ENCODE measurements at regions not wholly inside any gene's neighbourhood (a gene's known extent, or its start where the extent isn't known, plus 50 kb on each side); places are given as distances from the start of the nearest gene placed in this dataset.

- TF ChIP-seq CTCF (conservative IDR thresholded peaks at IDR 0.05; ENCODE audit: low read depth, low read length) (no peak), EZH2 (IDR thresholded peaks at IDR 0.05; ENCODE audit: borderline replicate concordance, low read depth, low read length, poor library complexity, severe bottlenecking) (no peak)
Measured at GRCh38 chr2:138212434-138212833, 248.2 kb downstream of the HNMT start.
